NCI-H2029 treated with DMSO at 0.1 percent for 48 hours (cell line): ENCODE measurements at regions not wholly inside any gene's neighbourhood (a gene's known extent, or its start where the extent isn't known, plus 50 kb on each side); places are given as distances from the start of the nearest gene placed in this dataset.

ENCODE experiments used
- DNase-seq: peaks from one replicate; lab custom pipeline; 2025; lab: John Stamatoyannopoulos, UW

DNA sequence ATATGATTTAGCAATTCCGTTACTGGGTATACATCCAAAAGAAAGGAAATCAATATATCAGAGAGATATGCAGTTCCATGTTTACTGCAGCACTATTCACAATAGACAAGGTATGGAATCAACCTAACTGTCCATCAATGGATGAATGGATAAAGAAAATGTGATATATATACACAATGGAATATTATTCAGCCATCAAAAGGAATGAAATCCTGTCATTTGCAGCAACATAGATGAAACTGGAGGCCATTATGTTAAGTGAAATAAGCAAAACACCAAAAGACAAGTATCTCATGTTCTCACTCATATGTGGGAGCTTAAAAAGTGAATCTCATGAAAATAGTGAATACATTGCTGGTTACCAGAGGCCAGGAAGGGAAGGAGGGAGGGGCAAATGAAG is 390.8 kb downstream of the ZFHX3 start:
- DNase-seq: no peak

GRCh38 chr16:72654535-72654934 is 393.4 kb downstream of the ZFHX3 start:
- no peak for DNase-seq

GRCh38 chr16:72649254-72649944 is 398.5 kb downstream of the ZFHX3 start:
- DNase-seq: no peak

- no peak for DNase-seq
These were observed 401.3 kb downstream of the ZFHX3 start for GRCh38 chr16:72646615-72647014.

GRCh38 chr16:72645538-72645937 is 402.4 kb downstream of the ZFHX3 start:
- no peak for DNase-seq

DNA sequence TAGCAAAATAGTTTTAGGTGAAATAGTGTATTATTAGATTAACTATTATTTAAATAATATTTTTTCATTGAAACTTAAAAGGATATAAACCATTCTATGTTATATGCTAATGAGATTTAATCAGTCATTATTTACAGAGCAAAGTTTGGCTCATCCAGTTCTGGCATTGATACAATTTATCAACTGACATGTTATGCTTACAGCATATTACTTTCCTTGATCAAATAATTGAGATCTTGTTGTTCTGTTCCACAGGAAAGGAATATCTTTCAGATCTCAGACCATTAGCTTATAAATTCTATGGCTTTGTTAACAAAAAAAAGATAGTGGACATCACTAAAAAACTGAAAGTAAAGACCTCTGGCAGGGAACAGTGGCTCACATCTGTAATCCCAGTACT is 403.0 kb downstream of the ZFHX3 start:
- DNase-seq: no peak

- no peak for DNase-seq
These were observed 408.4 kb downstream of the ZFHX3 start for GRCh38 chr16:72639494-72639893.

DNA sequence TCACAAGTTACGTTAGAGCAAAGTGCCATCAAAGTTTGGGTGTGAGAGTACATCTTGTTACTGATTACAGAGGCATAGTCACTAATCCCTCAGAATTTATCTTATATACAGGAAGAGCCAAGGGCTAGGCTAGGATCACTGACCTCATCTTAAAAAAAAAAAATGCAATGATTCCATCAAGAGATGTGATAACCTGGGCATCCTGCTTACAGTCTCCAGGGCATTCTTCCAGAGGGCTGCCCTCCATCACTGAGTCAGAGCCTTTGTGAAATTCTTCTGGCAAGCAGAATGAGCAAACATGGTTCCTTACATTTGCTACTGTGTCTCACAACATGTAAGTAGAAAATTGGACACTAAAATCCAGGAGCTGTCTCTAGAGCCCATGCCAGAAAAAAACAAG is 410.6 kb downstream of the ZFHX3 start:
- DNase-seq: no peak

DNA sequence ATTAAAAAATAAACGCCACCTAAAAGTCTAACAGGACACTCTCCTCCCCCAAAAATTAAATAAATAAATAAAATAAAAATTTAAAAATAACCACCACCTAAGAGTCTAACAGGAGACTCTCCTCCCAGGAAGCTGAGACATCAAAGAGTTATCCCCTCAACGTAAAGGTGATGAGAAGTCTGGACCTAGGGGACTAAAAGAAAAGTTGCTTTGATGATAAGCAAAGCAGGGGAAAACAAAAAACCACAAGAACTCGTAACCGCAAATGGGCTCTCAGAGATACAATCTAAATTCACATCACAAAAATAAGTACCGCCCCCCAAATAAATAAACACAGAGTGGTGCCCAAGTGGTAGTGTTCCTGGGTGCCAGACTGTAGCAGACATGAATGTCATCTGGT is 412.2 kb downstream of the ZFHX3 start:
- no peak for DNase-seq

GRCh38 chr16:72635104-72635503 is 412.8 kb downstream of the ZFHX3 start:
- DNase-seq: no peak

GRCh38 chr16:72627182-72627896 is 420.6 kb downstream of the ZFHX3 start:
- DNase-seq: peak; percentile 2

DNA sequence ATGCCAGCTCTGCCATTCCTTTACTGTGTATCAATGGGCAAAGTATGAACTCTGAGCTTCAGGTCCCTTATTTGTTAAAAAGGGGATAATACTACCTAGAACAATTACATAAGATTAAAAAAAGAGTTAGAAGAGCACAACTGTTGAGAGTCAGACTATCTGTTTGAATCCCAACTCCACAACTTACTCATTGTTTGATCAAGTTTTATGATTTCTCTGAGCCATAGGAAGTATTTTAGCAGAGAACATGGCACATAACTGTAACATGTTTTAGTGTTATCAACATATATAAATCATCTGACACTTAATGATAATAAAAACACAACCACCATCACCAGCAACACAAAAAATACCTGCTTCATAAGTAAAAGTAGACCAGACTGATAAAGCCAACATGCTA is 421.3 kb downstream of the ZFHX3 start:
- no peak for DNase-seq

GRCh38 chr16:72621651-72622050 is 426.3 kb downstream of the ZFHX3 start:
- DNase-seq: no peak

DNA sequence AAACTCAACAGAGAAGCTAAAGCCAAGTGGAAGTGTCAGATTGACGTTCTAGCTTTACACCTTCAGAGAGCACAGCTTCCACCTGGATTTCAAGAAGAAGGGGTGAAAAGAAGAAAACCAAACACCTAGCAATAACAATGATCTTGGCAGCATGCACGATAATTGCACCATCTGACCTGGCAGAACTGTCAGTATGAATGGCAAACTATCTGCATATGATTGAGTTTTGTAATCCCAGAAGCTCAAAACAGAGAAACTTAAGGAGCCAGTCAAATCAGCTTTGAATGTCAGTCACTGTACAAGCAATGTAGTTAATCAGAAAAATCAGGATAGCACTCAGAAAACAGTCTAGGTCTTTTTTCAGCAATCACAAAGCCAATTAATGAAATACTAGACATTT is 427.1 kb downstream of the ZFHX3 start:
- DNase-seq: no peak

GRCh38 chr16:72620348-72620747 is 427.6 kb downstream of the ZFHX3 start:
- DNase-seq: no peak

GRCh38 chr16:72615856-72616255 is 432.1 kb downstream of the ZFHX3 start:
- no peak for DNase-seq

DNA sequence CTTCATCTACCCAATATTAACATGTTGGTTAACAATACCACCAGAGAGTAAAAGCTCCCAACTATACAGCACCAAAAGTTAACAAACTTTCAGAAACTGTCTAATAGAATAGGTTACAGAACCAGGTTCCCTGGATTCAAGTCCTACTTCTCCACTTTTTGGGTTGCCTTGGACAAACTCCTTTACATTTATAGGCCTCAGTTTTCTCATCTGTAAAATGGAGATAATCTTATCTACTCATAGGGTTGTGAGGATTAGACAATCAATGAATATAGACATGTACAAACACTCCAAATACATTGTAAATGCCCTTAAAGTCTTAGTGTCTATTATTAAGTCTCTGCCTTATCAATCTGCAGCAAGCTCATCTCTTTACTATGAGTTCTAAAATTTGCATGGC is 435.2 kb downstream of the ZFHX3 start:
- no peak for DNase-seq

DNA sequence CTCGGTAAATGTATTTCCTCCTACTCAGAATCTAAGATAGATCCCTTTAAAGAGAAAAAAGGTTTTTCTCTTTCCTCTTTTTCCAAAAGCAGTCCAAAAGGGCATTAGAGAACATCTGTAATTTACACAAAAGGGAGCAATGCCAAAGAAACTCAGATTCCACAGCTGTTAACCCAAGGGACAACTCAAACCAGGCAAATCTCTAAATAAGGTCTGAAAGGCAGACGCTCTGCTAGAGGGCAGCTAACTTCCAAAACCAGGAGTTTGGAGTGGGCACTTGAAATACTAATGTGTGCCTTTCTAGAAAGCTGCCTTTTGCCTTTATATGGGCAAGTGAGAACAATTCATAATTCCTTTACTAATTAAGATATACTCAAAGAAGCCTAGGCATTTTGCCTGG is 435.7 kb downstream of the ZFHX3 start:
- DNase-seq: no peak

GRCh38 chr16:72609933-72610332 is 438.0 kb upstream of the PMFBP1 start:
- DNase-seq: no peak

DNA sequence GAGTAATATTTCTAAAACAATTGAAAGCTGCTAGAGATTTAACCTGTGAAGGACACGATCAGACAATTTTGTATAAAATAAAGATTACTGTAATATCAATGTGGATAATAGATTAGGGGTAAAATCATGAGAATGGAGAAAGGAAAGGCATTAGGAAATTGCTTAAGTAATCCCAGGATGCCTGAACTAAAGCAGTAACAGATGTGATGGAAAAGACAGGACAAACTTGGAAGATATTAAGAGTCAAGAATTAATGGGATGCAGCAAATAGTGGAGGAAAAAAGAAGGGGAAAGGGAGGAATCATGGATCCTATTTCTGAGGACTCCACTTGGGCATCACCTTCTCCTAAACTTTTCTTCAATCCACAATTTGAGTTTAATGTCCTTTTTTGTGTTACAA is 437.1 kb upstream of the PMFBP1 start:
- DNase-seq: no peak

GRCh38 chr16:72604375-72604774 is 432.4 kb upstream of the PMFBP1 start:
- no peak for DNase-seq

DNA sequence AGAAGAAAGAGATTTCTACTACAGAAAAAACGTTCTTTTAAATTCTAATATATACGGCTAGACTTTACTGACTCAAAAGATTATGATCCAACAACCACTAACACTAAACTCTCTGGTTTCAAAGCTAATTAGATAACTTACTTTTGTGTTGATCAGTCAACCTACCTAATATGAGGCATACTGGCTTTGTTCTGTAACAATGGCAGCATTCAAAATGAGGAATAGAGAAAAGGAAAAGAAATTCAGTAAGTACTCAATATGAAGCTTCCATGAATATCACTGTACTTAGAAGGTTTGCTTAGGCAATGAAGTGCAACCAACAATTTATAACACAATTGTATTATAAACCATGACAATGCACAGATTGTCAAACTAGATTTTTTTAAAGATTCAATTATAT is 430.5 kb upstream of the PMFBP1 start:
- no peak for DNase-seq

GRCh38 chr16:72598696-72599095 is 426.7 kb upstream of the PMFBP1 start:
- DNase-seq: no peak

GRCh38 chr16:72597938-72598337 is 426.0 kb upstream of the PMFBP1 start:
- no peak for DNase-seq
